ENCODE measurements at regions not wholly inside any gene's neighbourhood (a gene's known extent, or its start where the extent isn't known, plus 50 kb on each side); places are given as distances from the start of the nearest gene placed in this dataset.

- no peaks in the 10 kb centered on the region for H3K4me1 ChIP-seq (ENCODE audit: control insufficient read depth, insufficient read depth, low read length, poor library complexity, severe bottlenecking)
- WGBS, 2 experiments (ENCODE audit: insufficient coverage in 2 of 2) = no CpG with 5 or more reads among the region's 2 CpGs
Measured at GRCh38 chr13:56861476-56861875, 279.2 kb upstream of the PRR20A start.

GRCh38 chr13:56864451-56864850 is 276.3 kb upstream of the PRR20A start:
- H3K27ac ChIP-seq (ENCODE audit: low read depth, low read length, severe bottlenecking) = no peak overlapping the region
- no CpG with 5 or more reads among the region's 2 CpGs for WGBS, 2 experiments (ENCODE audit: insufficient coverage in 2 of 2)
- H3K36me3 ChIP-seq (ENCODE audit: control insufficient read depth, insufficient read depth, low read length) = no peaks in the 10 kb centered on the region
- H3K4me3 ChIP-seq (ENCODE audit: extremely low read depth, insufficient read depth, low read length, poor library complexity, severe bottlenecking) = no peak overlapping the region
- H3K9me3 ChIP-seq (ENCODE audit: control insufficient read depth, low read length) = no peaks in the 10 kb centered on the region
- no peaks in the 10 kb centered on the region for H3K4me1 ChIP-seq (ENCODE audit: control insufficient read depth, insufficient read depth, low read length, poor library complexity, severe bottlenecking)

More at GRCh38 chr13:56861476-56861875, 279.2 kb upstream of the PRR20A start:
- H3K4me3 ChIP-seq (ENCODE audit: extremely low read depth, insufficient read depth, low read length, poor library complexity, severe bottlenecking) = no peak overlapping the region
- no peaks in the 10 kb centered on the region for H3K9me3 ChIP-seq (ENCODE audit: control insufficient read depth, low read length)
- no peak overlapping the region for H3K27ac ChIP-seq (ENCODE audit: low read depth, low read length, severe bottlenecking)
- no peaks in the 10 kb centered on the region for H3K36me3 ChIP-seq (ENCODE audit: control insufficient read depth, insufficient read depth, low read length)

GRCh38 chr13:56865416-56865815 is 275.3 kb upstream of the PRR20A start:
- no CpG with 5 or more reads among the region's 1 CpG for WGBS, 2 experiments (ENCODE audit: insufficient coverage in 2 of 2)
- no peak overlapping the region for H3K4me3 ChIP-seq (ENCODE audit: extremely low read depth, insufficient read depth, low read length, poor library complexity, severe bottlenecking)
- no peaks in the 10 kb centered on the region for H3K4me1 ChIP-seq (ENCODE audit: control insufficient read depth, insufficient read depth, low read length, poor library complexity, severe bottlenecking)
- no peak overlapping the region for H3K27ac ChIP-seq (ENCODE audit: low read depth, low read length, severe bottlenecking)
- H3K9me3 ChIP-seq (ENCODE audit: control insufficient read depth, low read length) = no peaks in the 10 kb centered on the region
- no peaks in the 10 kb centered on the region for H3K36me3 ChIP-seq (ENCODE audit: control insufficient read depth, insufficient read depth, low read length)

GRCh38 chr13:56869671-56870070 is 271.0 kb upstream of the PRR20A start:
- Histone ChIP-seq H3K4me3 (ENCODE audit: extremely low read depth, insufficient read depth, low read length, poor library complexity, severe bottlenecking) (no peak overlapping the region), H3K9me3 (ENCODE audit: control insufficient read depth, low read length) (no peaks in the 10 kb centered on the region), H3K4me1 (ENCODE audit: control insufficient read depth, insufficient read depth, low read length, poor library complexity, severe bottlenecking) (no peaks in the 10 kb centered on the region), H3K36me3 (ENCODE audit: control insufficient read depth, insufficient read depth, low read length) (no peaks in the 10 kb centered on the region), H3K27ac (ENCODE audit: low read depth, low read length, severe bottlenecking) (no peak overlapping the region)
- WGBS, 2 experiments (ENCODE audit: insufficient coverage in 2 of 2) = 100% methylated on average over 1 to 3 of the region's 4 CpGs

- 90 to 93% methylated on average over 4 to 5 of the region's 10 CpGs for WGBS, 2 experiments (ENCODE audit: insufficient coverage in 2 of 2)
- no peak overlapping the region for H3K27ac ChIP-seq (ENCODE audit: low read depth, low read length, severe bottlenecking)
- H3K4me3 ChIP-seq (ENCODE audit: extremely low read depth, insufficient read depth, low read length, poor library complexity, severe bottlenecking) = no peak overlapping the region
- no peaks in the 10 kb centered on the region for H3K4me1 ChIP-seq (ENCODE audit: control insufficient read depth, insufficient read depth, low read length, poor library complexity, severe bottlenecking)
- H3K36me3 ChIP-seq (ENCODE audit: control insufficient read depth, insufficient read depth, low read length) = no peaks in the 10 kb centered on the region
- no peaks in the 10 kb centered on the region for H3K9me3 ChIP-seq (ENCODE audit: control insufficient read depth, low read length)
Measured at GRCh38 chr13:56886398-56886797, 254.3 kb upstream of the PRR20A start.

GRCh38 chr13:56888455-56888854 is 252.3 kb upstream of the PRR20A start:
- H3K4me1 ChIP-seq (ENCODE audit: control insufficient read depth, insufficient read depth, low read length, poor library complexity, severe bottlenecking) = no peaks in the 10 kb centered on the region
- H3K4me3 ChIP-seq (ENCODE audit: extremely low read depth, insufficient read depth, low read length, poor library complexity, severe bottlenecking) = no peak overlapping the region
- no CpG with 5 or more reads among the region's 2 CpGs for WGBS, 2 experiments (ENCODE audit: insufficient coverage in 2 of 2)
- H3K9me3 ChIP-seq (ENCODE audit: control insufficient read depth, low read length) = no peaks in the 10 kb centered on the region
- H3K27ac ChIP-seq (ENCODE audit: low read depth, low read length, severe bottlenecking) = no peak overlapping the region
- H3K36me3 ChIP-seq (ENCODE audit: control insufficient read depth, insufficient read depth, low read length) = no peaks in the 10 kb centered on the region

GRCh38 chr13:56893843-56894242 is 246.9 kb upstream of the PRR20A start:
- WGBS, 2 experiments (ENCODE audit: insufficient coverage in 2 of 2) = 92% methylated on average over 2 of the region's 3 CpGs
- Histone ChIP-seq H3K9me3 (ENCODE audit: control insufficient read depth, low read length) (no peaks in the 10 kb centered on the region), H3K4me3 (ENCODE audit: extremely low read depth, insufficient read depth, low read length, poor library complexity, severe bottlenecking) (no peak overlapping the region), H3K36me3 (ENCODE audit: control insufficient read depth, insufficient read depth, low read length) (no peaks in the 10 kb centered on the region), H3K4me1 (ENCODE audit: control insufficient read depth, insufficient read depth, low read length, poor library complexity, severe bottlenecking) (no peaks in the 10 kb centered on the region), H3K27ac (ENCODE audit: low read depth, low read length, severe bottlenecking) (no peak overlapping the region)

- H3K27ac ChIP-seq (ENCODE audit: low read depth, low read length, severe bottlenecking) = no peak overlapping the region
- no peak overlapping the region for H3K4me3 ChIP-seq (ENCODE audit: extremely low read depth, insufficient read depth, low read length, poor library complexity, severe bottlenecking)
- no peaks in the 10 kb centered on the region for H3K36me3 ChIP-seq (ENCODE audit: control insufficient read depth, insufficient read depth, low read length)
- H3K9me3 ChIP-seq (ENCODE audit: control insufficient read depth, low read length) = no peaks in the 10 kb centered on the region
- H3K4me1 ChIP-seq (ENCODE audit: control insufficient read depth, insufficient read depth, low read length, poor library complexity, severe bottlenecking) = no peaks in the 10 kb centered on the region
- WGBS, 2 experiments (ENCODE audit: insufficient coverage in 2 of 2) = 92 to 96% methylated on average over 19 to 23 of the region's 30 CpGs
Measured at GRCh38 chr13:56900549-56901279, 240.0 kb upstream of the PRR20A start.

GRCh38 chr13:56902276-56902675 is 238.4 kb upstream of the PRR20A start:
- H3K4me3 ChIP-seq (ENCODE audit: extremely low read depth, insufficient read depth, low read length, poor library complexity, severe bottlenecking) = no peak overlapping the region
- no peaks in the 10 kb centered on the region for H3K4me1 ChIP-seq (ENCODE audit: control insufficient read depth, insufficient read depth, low read length, poor library complexity, severe bottlenecking)
- no peak overlapping the region for H3K27ac ChIP-seq (ENCODE audit: low read depth, low read length, severe bottlenecking)
- H3K9me3 ChIP-seq (ENCODE audit: control insufficient read depth, low read length) = no peaks in the 10 kb centered on the region
- 98% methylated on average over 6 of the region's 9 CpGs; no CpG with 5 or more reads in 1 of the 2 experiments for WGBS, 2 experiments (ENCODE audit: insufficient coverage in 2 of 2)
- no peaks in the 10 kb centered on the region for H3K36me3 ChIP-seq (ENCODE audit: control insufficient read depth, insufficient read depth, low read length)

GRCh38 chr13:56903710-56904282 is 236.9 kb upstream of the PRR20A start:
- Histone ChIP-seq H3K9me3 (ENCODE audit: control insufficient read depth, low read length) (no peaks in the 10 kb centered on the region), H3K36me3 (ENCODE audit: control insufficient read depth, insufficient read depth, low read length) (no peaks in the 10 kb centered on the region)
- WGBS, 2 experiments (ENCODE audit: insufficient coverage in 2 of 2) = 83% methylated on average over 1 of the region's 3 CpGs; no CpG with 5 or more reads in 1 of the 2 experiments

GRCh38 chr13:56906909-56907308 is 233.8 kb upstream of the PRR20A start:
- Histone ChIP-seq H3K4me3 (ENCODE audit: extremely low read depth, insufficient read depth, low read length, poor library complexity, severe bottlenecking) (no peak overlapping the region), H3K4me1 (ENCODE audit: control insufficient read depth, insufficient read depth, low read length, poor library complexity, severe bottlenecking) (no peaks in the 10 kb centered on the region), H3K36me3 (ENCODE audit: control insufficient read depth, insufficient read depth, low read length) (no peaks in the 10 kb centered on the region), H3K9me3 (ENCODE audit: control insufficient read depth, low read length) (no peaks in the 10 kb centered on the region), H3K27ac (ENCODE audit: low read depth, low read length, severe bottlenecking) (no peak overlapping the region)
- WGBS, 2 experiments (ENCODE audit: insufficient coverage in 2 of 2) = 86% methylated on average over 1 of the region's 1 CpG; no CpG with 5 or more reads in 1 of the 2 experiments

More at GRCh38 chr13:56903710-56904282, 236.9 kb upstream of the PRR20A start:
- Histone ChIP-seq H3K4me1 (ENCODE audit: control insufficient read depth, insufficient read depth, low read length, poor library complexity, severe bottlenecking) (no peaks in the 10 kb centered on the region), H3K27ac (ENCODE audit: low read depth, low read length, severe bottlenecking) (no peak overlapping the region), H3K4me3 (ENCODE audit: extremely low read depth, insufficient read depth, low read length, poor library complexity, severe bottlenecking) (no peak overlapping the region)

Measured in mesodermal cell (in vitro differentiated cells).